GM19372 (cell line): ENCODE measurements at regions not wholly inside any gene's neighbourhood (a gene's known extent, or its start where the extent isn't known, plus 50 kb on each side); places are given as distances from the start of the nearest gene placed in this dataset.
"Not testable (repeated sequence)": the region's sequence is repeated elsewhere in the genome, so short reads cannot be mapped to it uniquely, and the experiment has no call there.

Source experiments
- ATAC-seq: cut with Tn5 transposase; IDR thresholded peaks from one replicate; pipeline ENCODE4 v1.9.1; 2021; ENCODE audit warnings: mild to moderate bottlenecking, low read depth, moderate library complexity; ENCODE audit not compliant: unreplicated experiment

- ATAC-seq, result no peak
Observed at GRCh38 chr2:56763683-56764082, 579.9 kb downstream of the CCDC85A start.

- ATAC-seq, result no peak
Observed at GRCh38 chr2:56768973-56769372, 585.2 kb downstream of the CCDC85A start.

GRCh38 chr2:56770490-56770889, 586.7 kb downstream of the CCDC85A start:
- ATAC-seq, result no peak

- ATAC-seq, result no peak
Observed at GRCh38 chr2:56784046-56784445, 600.3 kb downstream of the CCDC85A start.

GRCh38 chr2:56801214-56801613, 617.4 kb downstream of the CCDC85A start:
- no peak for ATAC-seq

- ATAC-seq, result no peak
Observed at GRCh38 chr2:56801770-56802169, 618.0 kb downstream of the CCDC85A start.

GRCh38 chr2:56803596-56803995, 619.8 kb downstream of the CCDC85A start:
- ATAC-seq, result no peak

- no peak for ATAC-seq
Observed at GRCh38 chr2:56806924-56807323, 623.1 kb downstream of the CCDC85A start.

- ATAC-seq, result no peak
Observed at GRCh38 chr2:56807861-56808260, 624.1 kb downstream of the CCDC85A start.

- no peak for ATAC-seq
Observed at GRCh38 chr2:56811401-56811800, 627.6 kb downstream of the CCDC85A start.

GRCh38 chr2:56812432-56812831, 628.6 kb downstream of the CCDC85A start:
- ATAC-seq, result no peak

GRCh38 chr2:56813490-56813889, 629.7 kb downstream of the CCDC85A start:
- ATAC-seq, result no peak

GRCh38 chr2:56816666-56817065, 632.9 kb downstream of the CCDC85A start:
- no peak for ATAC-seq

GRCh38 chr2:56831780-56832179, 648.0 kb downstream of the CCDC85A start:
- ATAC-seq, result no peak

GRCh38 chr2:56834686-56835085, 650.9 kb downstream of the CCDC85A start:
- no peak for ATAC-seq

GRCh38 chr2:56840009-56840408, 656.2 kb downstream of the CCDC85A start:
- ATAC-seq, result not testable (repeated sequence)

- no peak for ATAC-seq
Observed at GRCh38 chr2:56860991-56861390, 677.2 kb downstream of the CCDC85A start.

GRCh38 chr2:56871644-56872043, 687.9 kb downstream of the CCDC85A start:
- no peak for ATAC-seq

- ATAC-seq, result no peak
Observed at GRCh38 chr2:56874717-56875116, 690.9 kb downstream of the CCDC85A start.

- ATAC-seq, result no peak
Observed at GRCh38 chr2:56889738-56890137, 705.9 kb downstream of the CCDC85A start.

GRCh38 chr2:56892382-56892781, 708.6 kb downstream of the CCDC85A start:
- ATAC-seq, result no peak

GRCh38 chr2:56898986-56899385, 715.2 kb downstream of the CCDC85A start:
- ATAC-seq, result no peak

- no peak for ATAC-seq
Observed at GRCh38 chr2:56912490-56912889, 728.7 kb downstream of the CCDC85A start.
